CD14-positive monocyte (primary cell): ENCODE measurements at regions not wholly inside any gene's neighbourhood (a gene's known extent, or its start where the extent isn't known, plus 50 kb on each side); places are given as distances from the start of the nearest gene placed in this dataset.

Experiments
- DNase-seq, 3 donors: peaks; one replicate each; pipeline ENCODE4 v3.0.0-alpha.2; 2011 to 2022
- H2AFZ ChIP-seq: 2 replicates; pipeline ENCODE4 v1.6.0; 2012; ENCODE audit warnings: mild to moderate bottlenecking, low read depth, low read length, inconsistent platforms; ENCODE audit not compliant: insufficient read depth, poor library complexity, severe bottlenecking
- H3K27ac ChIP-seq, 2 donors: 1 replicate in 1 of 2; 2 replicates in 1 of 2; pipeline ENCODE4 v1.5.1; 2012 to 2013; ENCODE audit warnings: low read length in 2 of 2, control low read depth in 1 of 2, inconsistent platforms in 1 of 2, low read depth in 1 of 2, mild to moderate bottlenecking in 1 of 2
- H3K27me3 ChIP-seq, 2 donors: one replicate each; pipeline versions ENCODE4 v1.6.0 to v1.6.1; 2011 to 2013; ENCODE audit warnings: low read length in 2 of 2; ENCODE audit not compliant: control insufficient read depth in 2 of 2, insufficient read depth in 2 of 2
- H3K36me3 ChIP-seq, 2 donors: replicated peaks in 1 of 2; 1 replicate in 1 of 2; 2 replicates in 1 of 2; pipeline versions ENCODE4 v1.5.1 to v1.6.1; 2012 to 2013; ENCODE audit warnings: low read length in 2 of 2, control low read depth in 1 of 2, inconsistent platforms in 1 of 2, mild to moderate bottlenecking in 1 of 2; ENCODE audit not compliant: insufficient read depth in 2 of 2, control insufficient read depth in 1 of 2
- H3K4me1 ChIP-seq, 2 donors: 1 replicate in 1 of 2; 2 replicates in 1 of 2; pipeline versions ENCODE4 v1.5.1 to v1.6.1; 2012 to 2013; ENCODE audit warnings: low read length in 2 of 2, control low read depth in 1 of 2, inconsistent platforms in 1 of 2, mild to moderate bottlenecking in 1 of 2, moderate library complexity in 1 of 2; ENCODE audit not compliant: insufficient read depth in 2 of 2, control insufficient read depth in 1 of 2
- H3K4me2 ChIP-seq: replicated peaks from 2 replicates; pipeline ENCODE3; 2012; ENCODE audit warnings: low read length, moderate library complexity, mild to moderate bottlenecking; ENCODE audit not compliant: poor library complexity, severe bottlenecking; ENCODE audit errors: extremely low read depth
- H3K4me3 ChIP-seq, 3 experiments: fragments of 200-600 bp in 1 of 3; sonication (generic) in 1 of 3; replicated peaks in 1 of 3; 1 replicate in 2 of 3; 2 replicates in 1 of 3; pipeline ENCODE4 v1.5.1; 2011 to 2013; ENCODE audit warnings: low read length in 3 of 3, mild to moderate bottlenecking in 3 of 3, control low read depth in 2 of 3, low read depth in 2 of 3, inconsistent platforms in 1 of 3, moderate library complexity in 1 of 3
- H3K79me2 ChIP-seq: 2 replicates; pipeline ENCODE4 v1.6.0; 2012; ENCODE audit warnings: mild to moderate bottlenecking, control low read depth, inconsistent platforms, low read length, moderate library complexity; ENCODE audit not compliant: insufficient read depth
- H3K9ac ChIP-seq: 2 replicates; pipeline ENCODE4 v1.6.0; 2017; ENCODE audit warnings: low read length, mild to moderate bottlenecking; ENCODE audit not compliant: insufficient read depth, poor library complexity, severe bottlenecking
- H3K9me3 ChIP-seq, 2 donors: replicated peaks in 1 of 2; 1 replicate in 1 of 2; 2 replicates in 1 of 2; pipeline versions ENCODE4 v1.5.1 to v1.6.1; 2012 to 2013; ENCODE audit warnings: low read length in 2 of 2, control low read depth in 1 of 2; ENCODE audit not compliant: control insufficient read depth in 1 of 2, insufficient read depth in 1 of 2
- H4K20me1 ChIP-seq: 2 replicates; pipeline ENCODE4 v1.6.0; 2012; ENCODE audit warnings: mild to moderate bottlenecking, low read length, control low read depth, moderate library complexity; ENCODE audit not compliant: insufficient read depth
- H3K27ac Mint-ChIP-seq, 7 donors: one replicate each; pipeline ENCODE4 v1.8.0; 2020; ENCODE audit warnings: mild to moderate bottlenecking in 7 of 7, mixed read lengths in 7 of 7, moderate library complexity in 6 of 7, inconsistent platforms in 2 of 7
- H3K27me3 Mint-ChIP-seq, 3 donors: one replicate each; pipeline ENCODE4 v1.8.0; 2021 to 2022; ENCODE audit warnings: low read depth in 3 of 3, mild to moderate bottlenecking in 3 of 3, mixed read lengths in 3 of 3, moderate library complexity in 3 of 3, inconsistent platforms in 1 of 3
- H3K36me3 Mint-ChIP-seq, 2 donors: one replicate each; pipeline ENCODE4 v1.8.0; 2020; ENCODE audit warnings: mixed read lengths in 2 of 2, inconsistent platforms in 1 of 2, mild to moderate bottlenecking in 1 of 2
- H3K4me1 Mint-ChIP-seq: one replicate; pipeline ENCODE4 v1.8.0; 2020; ENCODE audit warnings: mild to moderate bottlenecking, mixed read lengths
- H3K4me3 Mint-ChIP-seq, 2 donors: one replicate each; pipeline ENCODE4 v1.8.0; 2020; ENCODE audit warnings: mild to moderate bottlenecking in 2 of 2, mixed read lengths in 2 of 2, moderate library complexity in 1 of 2
- H3K9me3 Mint-ChIP-seq, 7 donors: one replicate each; pipeline ENCODE4 v1.8.0; 2020 to 2022; ENCODE audit warnings: mixed read lengths in 7 of 7, mild to moderate bottlenecking in 6 of 7, moderate library complexity in 6 of 7, inconsistent platforms in 2 of 7
- WGBS: methylation state at CpG from one replicate; pipeline ENCODE4 v1.1.5; 2013; ENCODE audit warnings: missing lambda C conversion rate; ENCODE audit not compliant: insufficient coverage; 5-methylcytosine and 5-hydroxymethylcytosine counted together
- intact Hi-C, 2 donors: fragments of 100-400 bp; cut with micrococcal nuclease; formaldehyde crosslinking; loops; one replicate each; pipeline versions ENCODE4 v1.15.0 to v1.15.1; 2023
- TF ChIP-seq, protein P1 (sequence below): fragments of 200-600 bp; IDR thresholded peaks from one replicate; pipeline ENCODE4 v1.8.0; 2022; ENCODE audit warnings: antibody characterized with exemption, mild to moderate bottlenecking

GRCh38 chr18:2139691-2140090, 431.6 kb downstream of the METTL4 start:
- no peak overlapping the region for H3K4me3 ChIP-seq
- no peak for DNase-seq
- Mint-ChIP-seq H3K36me3 (no peaks in the 10 kb centered on the region), H3K9me3 (peaks cover 0 to 3% (median 0%) of the 10 kb centered on the region in 7 donors), H3K4me3 (no peak overlapping the region), H3K27me3 (peaks cover 0 to 6% (median 4%) of the 10 kb centered on the region in 3 donors), H3K27ac (no peak overlapping the region), H3K4me1 (peaks cover 4% of the 10 kb centered on the region)
- 64% methylated on average over 2 of the region's 4 CpGs for WGBS
- H2AFZ ChIP-seq, result no peak overlapping the region
- H3K9ac ChIP-seq, result no peak overlapping the region
- no peaks in the 10 kb centered on the region for H3K36me3 ChIP-seq
- H3K27ac ChIP-seq, result no peak overlapping the region
- H3K9me3 ChIP-seq, result no peaks in the 10 kb centered on the region
- H3K27me3 ChIP-seq, result no peaks in the 10 kb centered on the region
- H3K4me1 ChIP-seq, result no peaks in the 10 kb centered on the region
- H4K20me1 ChIP-seq, result no peaks in the 10 kb centered on the region
- TF ChIP-seq, protein P1, sequence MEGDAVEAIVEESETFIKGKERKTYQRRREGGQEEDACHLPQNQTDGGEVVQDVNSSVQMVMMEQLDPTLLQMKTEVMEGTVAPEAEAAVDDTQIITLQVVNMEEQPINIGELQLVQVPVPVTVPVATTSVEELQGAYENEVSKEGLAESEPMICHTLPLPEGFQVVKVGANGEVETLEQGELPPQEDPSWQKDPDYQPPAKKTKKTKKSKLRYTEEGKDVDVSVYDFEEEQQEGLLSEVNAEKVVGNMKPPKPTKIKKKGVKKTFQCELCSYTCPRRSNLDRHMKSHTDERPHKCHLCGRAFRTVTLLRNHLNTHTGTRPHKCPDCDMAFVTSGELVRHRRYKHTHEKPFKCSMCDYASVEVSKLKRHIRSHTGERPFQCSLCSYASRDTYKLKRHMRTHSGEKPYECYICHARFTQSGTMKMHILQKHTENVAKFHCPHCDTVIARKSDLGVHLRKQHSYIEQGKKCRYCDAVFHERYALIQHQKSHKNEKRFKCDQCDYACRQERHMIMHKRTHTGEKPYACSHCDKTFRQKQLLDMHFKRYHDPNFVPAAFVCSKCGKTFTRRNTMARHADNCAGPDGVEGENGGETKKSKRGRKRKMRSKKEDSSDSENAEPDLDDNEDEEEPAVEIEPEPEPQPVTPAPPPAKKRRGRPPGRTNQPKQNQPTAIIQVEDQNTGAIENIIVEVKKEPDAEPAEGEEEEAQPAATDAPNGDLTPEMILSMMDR, result no peak
- no peaks in the 10 kb centered on the region for H3K79me2 ChIP-seq
- no peak overlapping the region for H3K4me2 ChIP-seq
- intact Hi-C loops, result no loop called here

GRCh38 chr18:2143636-2144035, 427.7 kb downstream of the METTL4 start:
- H3K4me3 Mint-ChIP-seq, result no peak overlapping the region
- Histone ChIP-seq H3K9me3 (no peaks in the 10 kb centered on the region), H3K79me2 (no peaks in the 10 kb centered on the region), H3K4me2 (no peak overlapping the region), H4K20me1 (no peaks in the 10 kb centered on the region), H2AFZ (no peak overlapping the region), H3K4me3 (no peak overlapping the region), H3K4me1 (no peaks in the 10 kb centered on the region), H3K27ac (no peak overlapping the region), H3K36me3 (no peaks in the 10 kb centered on the region), H3K9ac (no peak overlapping the region), H3K27me3 (no peaks in the 10 kb centered on the region)
- WGBS, result no CpG with 5 or more reads among the region's 1 CpG
- H3K9me3 Mint-ChIP-seq, result peaks cover 0 to 12% (median 0%) of the 10 kb centered on the region in 7 donors
- peak overlapping the region in 1 of 7 donors; percentile 16 for H3K27ac Mint-ChIP-seq
- peaks cover 4% of the 10 kb centered on the region for H3K4me1 Mint-ChIP-seq
- H3K27me3 Mint-ChIP-seq, result peaks cover 0 to 8% (median 2%) of the 10 kb centered on the region in 3 donors
- H3K36me3 Mint-ChIP-seq, result no peaks in the 10 kb centered on the region
- intact Hi-C loops, result no loop called here
- TF ChIP-seq, protein P1, result no peak
- no peak for DNase-seq
